Lower leg skin (tissue), 4 donors: ENCODE measurements at regions not wholly inside any gene's neighbourhood (a gene's known extent, or its start where the extent isn't known, plus 50 kb on each side); places are given as distances from the start of the nearest gene placed in this dataset.

Experiments used
- DNase-seq, 2 donors: peaks; one replicate each; pipeline ENCODE4 v3.0.0-alpha.2; 2019; ENCODE audit warnings: low spot score in 2 of 2
- H3K4me3 ChIP-seq: fragments of 200-600 bp; sonication (generic); 2 replicates; pipeline ENCODE4 v1.5.1; 2017; ENCODE audit warnings: mild to moderate bottlenecking, low read depth; ENCODE audit not compliant: poor library complexity, severe bottlenecking
- POLR2A ChIP-seq, 2 donors: fragments of 450-650 bp; IDR thresholded peaks; one replicate each; pipeline ENCODE4 v1.6.1; 2016 to 2017; ENCODE audit warnings: antibody characterized with exemption in 2 of 2, mild to moderate bottlenecking in 1 of 2, moderate library complexity in 1 of 2
- WGBS, 2 donors: methylation state at CpG; one replicate each; pipeline ENCODE4 v1.1.5; 2018; 5-methylcytosine and 5-hydroxymethylcytosine counted together
- intact Hi-C: fragments of 100-400 bp; cut with DNase I; formaldehyde crosslinking; loops from one replicate; pipeline ENCODE4 v1.15.0; 2023; ENCODE audit warnings: low total_unique reads
- TF ChIP-seq, protein P1 (sequence below), 3 donors: fragments of 450-650 bp; IDR thresholded peaks; one replicate each; pipeline ENCODE4 v1.5.1; 2016; ENCODE audit warnings: antibody characterized with exemption in 3 of 3, mild to moderate bottlenecking in 3 of 3, moderate library complexity in 2 of 3

DNA sequence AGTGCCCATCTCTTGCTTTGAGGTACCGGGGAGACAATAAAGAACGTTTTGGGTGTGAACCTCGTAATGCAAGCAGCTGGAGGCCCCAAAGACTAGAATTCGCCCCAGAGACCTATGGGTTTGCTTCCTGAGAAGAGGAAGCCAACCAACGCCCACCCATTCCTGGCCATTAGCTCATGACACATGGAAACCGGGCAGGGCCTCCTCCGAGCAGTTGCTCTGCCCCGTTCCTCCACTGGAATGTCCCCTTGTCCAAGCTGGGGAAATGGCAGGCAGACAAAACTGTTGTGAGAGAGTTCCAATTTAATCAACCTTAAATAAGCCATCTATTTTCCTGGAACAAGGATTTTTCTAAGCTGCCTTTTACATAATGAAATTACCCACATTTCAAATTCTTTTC lies 250.9 kb upstream of the IGF1R start:
- intact Hi-C loops = no loop called here
- H3K4me3 ChIP-seq = no peak overlapping the region
- TF ChIP-seq, protein P1, sequence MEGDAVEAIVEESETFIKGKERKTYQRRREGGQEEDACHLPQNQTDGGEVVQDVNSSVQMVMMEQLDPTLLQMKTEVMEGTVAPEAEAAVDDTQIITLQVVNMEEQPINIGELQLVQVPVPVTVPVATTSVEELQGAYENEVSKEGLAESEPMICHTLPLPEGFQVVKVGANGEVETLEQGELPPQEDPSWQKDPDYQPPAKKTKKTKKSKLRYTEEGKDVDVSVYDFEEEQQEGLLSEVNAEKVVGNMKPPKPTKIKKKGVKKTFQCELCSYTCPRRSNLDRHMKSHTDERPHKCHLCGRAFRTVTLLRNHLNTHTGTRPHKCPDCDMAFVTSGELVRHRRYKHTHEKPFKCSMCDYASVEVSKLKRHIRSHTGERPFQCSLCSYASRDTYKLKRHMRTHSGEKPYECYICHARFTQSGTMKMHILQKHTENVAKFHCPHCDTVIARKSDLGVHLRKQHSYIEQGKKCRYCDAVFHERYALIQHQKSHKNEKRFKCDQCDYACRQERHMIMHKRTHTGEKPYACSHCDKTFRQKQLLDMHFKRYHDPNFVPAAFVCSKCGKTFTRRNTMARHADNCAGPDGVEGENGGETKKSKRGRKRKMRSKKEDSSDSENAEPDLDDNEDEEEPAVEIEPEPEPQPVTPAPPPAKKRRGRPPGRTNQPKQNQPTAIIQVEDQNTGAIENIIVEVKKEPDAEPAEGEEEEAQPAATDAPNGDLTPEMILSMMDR (IDR thresholded peaks at IDR 0.05) = no peak
- no peak for TF ChIP-seq POLR2A (IDR thresholded peaks at IDR 0.05)
- peak in 1 of 2 donors; percentile 43 for DNase-seq
- 58 to 69% methylated on average over 8 of the region's 8 CpGs for WGBS, 2 donors

DNA sequence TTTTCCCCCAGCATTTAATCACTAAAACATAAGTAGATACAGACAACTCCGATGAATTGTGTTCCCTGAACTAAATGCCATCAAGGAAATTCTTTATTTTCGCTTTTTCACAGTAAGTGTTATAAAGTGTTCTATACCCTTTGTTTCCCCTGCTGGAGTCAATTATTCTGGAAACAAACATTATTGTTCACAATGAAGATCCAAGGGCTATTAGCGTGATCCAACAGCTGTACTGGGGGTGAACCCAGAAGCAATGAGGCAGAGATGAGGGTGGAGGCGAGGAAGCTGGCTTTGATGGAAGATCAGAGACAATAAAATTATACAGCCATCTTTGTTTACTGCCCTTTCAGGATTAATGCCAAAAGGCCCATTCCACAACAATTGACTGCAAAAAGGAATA lies 250.3 kb upstream of the IGF1R start:
- WGBS, 2 donors = 75 to 83% methylated on average over 4 of the region's 4 CpGs
- no peak for TF ChIP-seq POLR2A (IDR thresholded peaks at IDR 0.05)
- TF ChIP-seq, protein P1 (IDR thresholded peaks at IDR 0.05) = no peak
- DNase-seq = peak in 1 of 2 donors; percentile 45
- H3K4me3 ChIP-seq = no peak overlapping the region
- intact Hi-C loops = no loop called here

DNA sequence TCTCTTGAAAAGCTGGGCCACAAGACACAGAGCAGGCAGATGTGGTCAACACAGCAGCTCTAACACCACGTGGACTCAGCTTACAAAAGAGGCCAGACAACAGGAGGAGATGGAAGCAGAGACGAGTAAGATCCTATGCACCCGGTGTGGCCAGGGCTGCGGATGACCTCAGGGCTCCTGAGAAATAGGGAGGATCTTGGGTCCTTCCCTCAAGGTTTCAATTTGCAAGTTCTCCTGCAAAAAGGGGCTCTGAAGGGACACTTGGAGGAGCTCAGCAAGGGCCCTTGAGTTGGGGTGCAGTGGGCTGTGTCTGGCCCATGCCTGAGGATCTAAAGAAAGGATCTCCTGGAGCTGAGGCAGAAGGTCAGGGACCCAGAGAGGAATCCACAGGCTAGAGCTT lies 249.5 kb upstream of the IGF1R start:
- 83 to 94% methylated on average over 4 of the region's 4 CpGs for WGBS, 2 donors
- TF ChIP-seq, protein P1 (IDR thresholded peaks at IDR 0.05) = no peak
- no peak for TF ChIP-seq POLR2A (IDR thresholded peaks at IDR 0.05)
- H3K4me3 ChIP-seq = no peak overlapping the region
- intact Hi-C loops = no loop called here
- peak in 1 of 2 donors; percentile 62 for DNase-seq

DNA sequence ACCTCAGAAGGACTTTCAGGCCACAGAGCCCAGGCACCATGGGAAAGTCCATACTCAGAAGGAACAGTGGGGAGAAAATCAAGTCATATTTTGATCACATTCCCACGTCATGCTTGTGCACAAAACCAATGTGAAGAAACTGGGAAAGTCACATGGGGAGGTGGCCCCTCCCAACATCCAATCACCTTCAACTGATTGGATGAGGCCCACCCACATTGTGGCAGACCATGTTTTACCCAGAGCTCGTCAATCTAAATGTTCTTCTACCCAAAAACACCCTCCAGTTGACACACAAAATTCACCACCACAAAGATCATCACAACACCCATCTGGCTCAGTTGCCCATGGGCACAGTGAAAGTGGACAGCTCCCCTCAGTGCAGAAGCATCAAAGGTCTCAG lies 248.2 kb upstream of the IGF1R start:
- no peak overlapping the region for H3K4me3 ChIP-seq
- TF ChIP-seq POLR2A (IDR thresholded peaks at IDR 0.05) = no peak
- TF ChIP-seq, protein P1 (IDR thresholded peaks at IDR 0.05) = no peak
- WGBS, 2 donors = 89 to 92% methylated on average over 2 of the region's 2 CpGs
- intact Hi-C loops = no loop called here
- no peak for DNase-seq

DNA sequence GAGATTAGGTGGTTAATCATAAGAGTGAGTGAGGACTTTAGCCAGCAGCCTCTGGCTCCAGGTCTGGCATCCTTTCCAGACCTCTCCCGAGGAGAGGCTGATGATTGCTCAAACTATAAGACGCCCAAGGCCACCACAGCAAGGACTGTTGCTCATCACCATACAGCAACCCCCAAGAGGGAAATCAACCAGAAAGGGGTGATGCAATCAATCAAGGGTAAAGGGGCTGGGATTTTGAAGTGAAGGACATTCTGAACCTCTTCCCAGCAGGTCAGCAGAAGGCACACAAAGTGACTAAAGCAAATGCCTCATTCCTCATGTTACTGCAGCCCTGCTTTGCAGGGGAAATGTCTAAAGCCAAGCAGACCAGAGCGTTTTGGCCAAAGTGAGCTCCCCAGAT lies 247.3 kb upstream of the IGF1R start:
- peak; percentile 40 to 50 for DNase-seq
- H3K4me3 ChIP-seq = no peak overlapping the region
- intact Hi-C loops = no loop called here
- 29 to 35% methylated on average over 3 of the region's 3 CpGs for WGBS, 2 donors
- TF ChIP-seq POLR2A (IDR thresholded peaks at IDR 0.05) = no peak
- TF ChIP-seq, protein P1 (IDR thresholded peaks at IDR 0.05) = no peak

DNA sequence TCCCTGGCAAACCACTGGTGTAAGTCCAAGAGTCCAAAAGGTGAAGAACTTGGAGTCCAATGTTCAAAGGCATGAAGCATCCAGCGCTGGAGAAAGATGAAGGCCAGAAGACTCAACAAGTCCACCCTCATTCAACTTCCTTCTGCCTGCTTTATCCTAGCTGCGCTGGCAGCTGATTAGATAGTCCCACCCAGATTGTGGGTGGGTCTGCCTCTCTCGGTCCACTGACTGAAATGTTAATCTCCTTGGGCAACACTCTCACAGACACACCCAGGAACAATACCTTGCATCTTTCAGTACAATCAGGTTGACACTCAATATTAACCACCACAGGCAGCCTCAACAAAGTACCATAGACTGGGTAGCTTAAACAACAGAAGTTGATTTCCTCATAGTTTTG lies 245.9 kb upstream of the IGF1R start:
- H3K4me3 ChIP-seq = no peak overlapping the region
- no peak for TF ChIP-seq POLR2A (IDR thresholded peaks at IDR 0.05)
- TF ChIP-seq, protein P1 (IDR thresholded peaks at IDR 0.05) = no peak
- WGBS, 2 donors = 73 to 81% methylated on average over 3 of the region's 3 CpGs
- DNase-seq = no peak
- intact Hi-C loops = no loop called here
